Nephron progenitor cell (in vitro differentiated cells): ENCODE measurements at regions not wholly inside any gene's neighbourhood (a gene's known extent, or its start where the extent isn't known, plus 50 kb on each side); places are given as distances from the start of the nearest gene placed in this dataset.

ENCODE experiments used
- DNase-seq: peaks from one replicate; pipeline ENCODE4 v3.0.0; 2021
- H3K27ac Mint-ChIP-seq: 2 replicates; pipeline ENCODE4 v1.8.0; 2021; ENCODE audit warnings: mild to moderate bottlenecking, moderate library complexity, mixed read lengths
- H3K27me3 Mint-ChIP-seq: 2 replicates; pipeline ENCODE4 v1.8.0; 2021; ENCODE audit warnings: mild to moderate bottlenecking, low read depth, mixed read lengths; ENCODE audit not compliant: poor library complexity
- H3K36me3 Mint-ChIP-seq: 2 replicates; pipeline ENCODE4 v1.8.0; 2021; ENCODE audit warnings: low read depth, mixed read lengths
- H3K4me1 Mint-ChIP-seq: 2 replicates; pipeline ENCODE4 v1.8.0; 2021; ENCODE audit warnings: mixed read lengths
- H3K4me3 Mint-ChIP-seq: 2 replicates; pipeline ENCODE4 v1.8.0; 2021; ENCODE audit warnings: mild to moderate bottlenecking, moderate library complexity, mixed read lengths
- H3K9me3 Mint-ChIP-seq: 2 replicates; pipeline ENCODE4 v1.8.0; 2021; ENCODE audit warnings: mild to moderate bottlenecking, moderate library complexity, mixed read lengths
- TF ChIP-seq, protein P1 (sequence below): fragments of 200-600 bp; sonication (generic); IDR thresholded peaks from 2 replicates; pipeline ENCODE4 v1.5.0; 2021; ENCODE audit warnings: antibody characterized with exemption

DNA sequence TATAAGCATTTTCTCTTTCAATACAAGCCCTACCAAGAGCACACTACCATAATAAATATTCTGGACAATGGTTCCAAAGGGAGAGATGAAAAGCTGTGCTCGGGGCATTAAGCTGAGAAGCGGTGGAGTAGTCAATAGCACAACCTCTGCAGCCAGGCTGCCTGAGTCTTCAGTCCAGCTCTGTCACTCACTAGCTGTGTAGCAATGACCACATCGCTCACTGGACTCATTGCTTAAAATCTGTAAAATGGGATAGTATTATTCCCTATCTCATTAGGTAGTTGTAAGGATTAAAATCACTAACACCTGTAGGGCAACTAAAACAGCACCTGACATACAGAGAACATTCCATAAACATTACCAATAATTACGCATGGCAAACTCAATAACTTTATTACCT lies 199.9 kb upstream of the KLF14 start:
- DNase-seq, result no peak
- Mint-ChIP-seq H3K4me3 (no peak overlapping the region), H3K27me3 (peaks cover 2% of the 10 kb centered on the region), H3K27ac (no peak overlapping the region), H3K36me3 (no peaks in the 10 kb centered on the region), H3K4me1 (peaks cover 4% of the 10 kb centered on the region), H3K9me3 (no peaks in the 10 kb centered on the region)
- TF ChIP-seq, protein P1, sequence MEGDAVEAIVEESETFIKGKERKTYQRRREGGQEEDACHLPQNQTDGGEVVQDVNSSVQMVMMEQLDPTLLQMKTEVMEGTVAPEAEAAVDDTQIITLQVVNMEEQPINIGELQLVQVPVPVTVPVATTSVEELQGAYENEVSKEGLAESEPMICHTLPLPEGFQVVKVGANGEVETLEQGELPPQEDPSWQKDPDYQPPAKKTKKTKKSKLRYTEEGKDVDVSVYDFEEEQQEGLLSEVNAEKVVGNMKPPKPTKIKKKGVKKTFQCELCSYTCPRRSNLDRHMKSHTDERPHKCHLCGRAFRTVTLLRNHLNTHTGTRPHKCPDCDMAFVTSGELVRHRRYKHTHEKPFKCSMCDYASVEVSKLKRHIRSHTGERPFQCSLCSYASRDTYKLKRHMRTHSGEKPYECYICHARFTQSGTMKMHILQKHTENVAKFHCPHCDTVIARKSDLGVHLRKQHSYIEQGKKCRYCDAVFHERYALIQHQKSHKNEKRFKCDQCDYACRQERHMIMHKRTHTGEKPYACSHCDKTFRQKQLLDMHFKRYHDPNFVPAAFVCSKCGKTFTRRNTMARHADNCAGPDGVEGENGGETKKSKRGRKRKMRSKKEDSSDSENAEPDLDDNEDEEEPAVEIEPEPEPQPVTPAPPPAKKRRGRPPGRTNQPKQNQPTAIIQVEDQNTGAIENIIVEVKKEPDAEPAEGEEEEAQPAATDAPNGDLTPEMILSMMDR, result no peak

DNA sequence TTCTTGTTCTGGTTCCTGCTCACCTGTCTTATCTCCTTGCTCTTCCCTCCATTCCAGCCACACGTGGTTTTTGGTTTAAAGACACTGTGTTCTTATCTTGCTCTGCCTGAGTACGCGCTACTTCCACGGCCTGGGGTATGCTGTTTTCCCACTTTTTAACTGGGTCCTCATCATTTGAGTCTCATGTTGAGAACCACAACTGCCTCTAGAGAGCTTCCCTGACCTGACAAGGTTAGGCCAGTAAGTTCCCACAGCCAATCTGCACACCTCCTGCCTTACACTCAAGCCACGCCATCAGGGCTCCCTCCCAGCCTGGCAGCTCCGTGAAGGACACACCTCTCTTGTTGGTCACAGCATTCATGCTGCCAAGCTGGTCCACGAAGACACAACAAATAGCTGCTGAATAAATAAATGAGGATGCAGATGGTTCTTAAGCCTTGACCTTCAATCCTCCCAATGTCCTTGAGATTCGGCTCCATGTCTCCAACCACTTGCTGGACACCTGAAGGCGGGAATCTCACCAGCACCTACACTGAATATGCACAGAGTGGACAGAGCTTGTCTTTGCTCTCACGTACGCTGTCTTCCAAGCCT lies 201.7 kb upstream of the KLF14 start:
- Mint-ChIP-seq H3K27me3 (no peaks in the 10 kb centered on the region), H3K27ac (no peak overlapping the region), H3K4me1 (peaks cover 17% of the 10 kb centered on the region), H3K9me3 (no peaks in the 10 kb centered on the region), H3K36me3 (no peaks in the 10 kb centered on the region), H3K4me3 (no peak overlapping the region)
- DNase-seq, result no peak
- TF ChIP-seq, protein P1, result no peak

DNA sequence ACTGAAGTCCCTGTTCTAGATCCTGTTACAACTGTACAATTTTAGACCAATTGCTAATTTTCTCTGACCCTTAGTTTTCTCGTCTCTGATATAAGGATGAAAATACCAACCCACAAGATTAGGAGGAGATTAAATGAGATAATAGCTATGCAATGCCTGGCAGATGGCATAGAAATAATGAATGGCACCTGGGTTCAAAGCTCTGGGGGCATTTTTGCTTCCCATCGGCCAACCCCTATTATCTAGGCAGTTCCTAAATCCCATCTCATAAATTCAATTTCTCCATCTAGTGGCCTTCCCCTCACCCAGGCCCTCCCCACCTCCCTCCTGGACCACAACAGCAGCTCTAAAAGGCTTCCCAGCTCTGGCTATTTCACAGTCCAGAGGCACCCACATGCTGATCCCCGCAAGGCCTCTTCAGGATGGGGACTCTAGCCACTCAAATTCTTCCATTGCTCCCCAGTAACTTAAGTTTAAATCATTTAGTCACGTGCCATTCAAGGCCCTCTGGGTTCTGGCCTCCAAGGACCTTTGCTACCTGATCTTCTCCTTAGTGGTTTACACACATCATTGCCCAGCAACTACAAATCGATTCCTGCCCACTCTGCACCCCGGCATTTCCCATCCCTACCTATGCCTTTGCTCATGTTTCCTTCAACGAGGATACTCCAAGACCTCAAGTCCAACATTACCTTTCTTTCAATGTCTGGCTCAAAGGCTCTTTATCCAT lies 202.4 kb upstream of the KLF14 start:
- H3K27me3 Mint-ChIP-seq, result no peaks in the 10 kb centered on the region
- TF ChIP-seq, protein P1, result no peak
- H3K27ac Mint-ChIP-seq, result no peak overlapping the region
- no peak for DNase-seq
- peaks cover 24% of the 10 kb centered on the region for H3K4me1 Mint-ChIP-seq
- H3K4me3 Mint-ChIP-seq, result no peak overlapping the region
- H3K9me3 Mint-ChIP-seq, result no peaks in the 10 kb centered on the region
- H3K36me3 Mint-ChIP-seq, result no peaks in the 10 kb centered on the region

DNA sequence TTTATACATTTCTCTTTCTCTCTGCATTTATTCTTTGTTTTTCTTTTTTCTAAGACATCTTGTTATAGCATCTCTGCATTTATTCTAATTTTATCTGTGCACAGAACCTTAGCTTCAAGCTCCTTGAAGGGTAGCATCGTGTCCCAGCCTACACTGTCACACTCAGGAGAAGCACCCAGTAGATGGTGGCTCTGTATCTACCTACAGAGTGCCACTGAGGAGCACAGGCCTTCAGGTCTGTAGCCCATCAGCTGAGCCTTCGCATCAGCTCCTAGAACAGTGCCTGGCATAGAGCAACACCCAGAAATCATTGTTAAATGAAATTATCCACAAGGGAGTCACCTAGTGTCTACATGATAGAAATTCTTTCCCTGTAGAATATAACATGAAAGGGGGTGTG lies 203.0 kb upstream of the KLF14 start:
- Mint-ChIP-seq H3K36me3 (no peaks in the 10 kb centered on the region), H3K4me3 (no peak overlapping the region), H3K9me3 (no peaks in the 10 kb centered on the region), H3K27ac (no peak overlapping the region), H3K4me1 (peaks cover 29% of the 10 kb centered on the region), H3K27me3 (no peaks in the 10 kb centered on the region)
- DNase-seq, result no peak
- TF ChIP-seq, protein P1, result no peak

DNA sequence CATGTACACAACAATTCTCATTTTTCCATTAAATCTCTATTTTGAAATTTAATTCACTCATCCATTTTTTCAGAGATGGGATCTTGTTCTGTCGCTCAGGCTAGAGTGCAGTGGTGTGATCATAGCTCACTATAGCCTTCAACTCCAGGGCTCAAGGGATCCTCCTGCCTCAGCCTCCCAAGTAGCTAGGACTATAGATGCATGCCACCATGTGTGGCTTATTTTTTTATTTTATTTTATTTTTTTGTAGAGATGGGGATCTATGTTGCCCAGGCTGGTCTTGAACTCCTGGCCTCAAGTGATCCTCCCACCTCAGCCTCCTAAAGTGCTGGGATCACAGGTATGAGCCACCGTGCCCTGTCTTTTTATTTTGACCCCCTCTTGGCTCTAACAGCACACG lies 203.8 kb upstream of the KLF14 start:
- TF ChIP-seq, protein P1, result no peak
- Mint-ChIP-seq H3K4me1 (peaks cover 36% of the 10 kb centered on the region), H3K9me3 (no peaks in the 10 kb centered on the region), H3K27ac (no peak overlapping the region), H3K4me3 (no peak overlapping the region), H3K36me3 (no peaks in the 10 kb centered on the region), H3K27me3 (no peaks in the 10 kb centered on the region)
- no peak for DNase-seq

DNA sequence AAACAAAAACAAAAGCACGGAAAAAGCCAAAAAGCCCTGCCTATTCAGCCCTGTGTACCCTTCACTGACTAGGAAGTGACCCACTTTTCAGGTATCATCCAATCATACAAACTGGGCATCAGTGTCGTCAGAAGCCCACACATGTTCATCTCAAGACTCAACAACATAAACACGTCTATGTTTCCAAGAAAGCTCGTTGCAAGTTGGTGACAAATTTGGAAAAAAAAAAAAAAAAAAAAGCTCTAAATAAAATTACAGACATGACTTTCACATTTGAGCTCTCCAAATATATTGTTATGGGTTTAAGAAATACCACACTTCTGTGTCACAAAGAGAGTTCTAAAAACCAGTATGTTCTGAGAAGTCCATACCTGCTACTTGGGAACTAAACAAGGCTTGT lies 204.7 kb upstream of the KLF14 start:
- H3K27ac Mint-ChIP-seq, result no peak overlapping the region
- H3K4me3 Mint-ChIP-seq, result no peak overlapping the region
- H3K27me3 Mint-ChIP-seq, result no peaks in the 10 kb centered on the region
- no peaks in the 10 kb centered on the region for H3K9me3 Mint-ChIP-seq
- TF ChIP-seq, protein P1, result no peak
- H3K36me3 Mint-ChIP-seq, result no peaks in the 10 kb centered on the region
- no peak for DNase-seq
- peaks cover 40% of the 10 kb centered on the region for H3K4me1 Mint-ChIP-seq
